ENCODE measurements at regions not wholly inside any gene's neighbourhood (a gene's known extent, or its start where the extent isn't known, plus 50 kb on each side); places are given as distances from the start of the nearest gene placed in this dataset.
"Not testable (repeated sequence)": the region's sequence is repeated elsewhere in the genome, so short reads cannot be mapped to it uniquely, and the experiment has no call there.

DNA sequence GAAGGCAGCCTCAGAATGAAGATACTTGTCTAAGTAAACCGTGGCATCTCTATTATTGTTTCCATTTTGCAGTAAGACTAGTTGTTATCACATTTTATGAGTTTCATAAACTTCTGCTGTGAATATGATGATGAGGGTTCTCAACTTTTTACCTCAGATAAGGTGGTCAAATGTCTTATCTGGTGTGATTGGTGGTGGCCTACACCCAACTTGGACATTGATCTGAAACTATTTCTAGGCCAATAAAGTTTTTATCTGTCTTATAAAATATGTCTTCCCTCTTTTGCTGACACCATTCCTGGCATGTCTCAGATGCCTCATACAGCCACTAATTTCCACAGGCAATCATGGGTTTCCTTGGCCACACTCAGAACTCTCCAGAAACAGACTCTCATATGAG lies 480.3 kb upstream of the NR3C2 start:
- in situ Hi-C loops (cut with HindIII; ENCODE audit: low sequenced_read_pairs): no loop called here
- DNase-seq (ENCODE audit: low spot score): no peak

- in situ Hi-C loops (cut with HindIII; ENCODE audit: low sequenced_read_pairs): no loop called here
- DNase-seq (ENCODE audit: low spot score): no peak
These were observed 472.5 kb upstream of the NR3C2 start for GRCh38 chr4:148914734-148915133.

- in situ Hi-C loops (cut with HindIII; ENCODE audit: low sequenced_read_pairs): no loop called here
- no peak for DNase-seq (ENCODE audit: low spot score)
These were observed 472.1 kb upstream of the NR3C2 start for GRCh38 chr4:148914301-148914700.

GRCh38 chr4:148903388-148903787 lies 461.2 kb upstream of the NR3C2 start:
- in situ Hi-C loops (cut with HindIII; ENCODE audit: low sequenced_read_pairs): no loop called here
- no peak for DNase-seq (ENCODE audit: low spot score)

DNA sequence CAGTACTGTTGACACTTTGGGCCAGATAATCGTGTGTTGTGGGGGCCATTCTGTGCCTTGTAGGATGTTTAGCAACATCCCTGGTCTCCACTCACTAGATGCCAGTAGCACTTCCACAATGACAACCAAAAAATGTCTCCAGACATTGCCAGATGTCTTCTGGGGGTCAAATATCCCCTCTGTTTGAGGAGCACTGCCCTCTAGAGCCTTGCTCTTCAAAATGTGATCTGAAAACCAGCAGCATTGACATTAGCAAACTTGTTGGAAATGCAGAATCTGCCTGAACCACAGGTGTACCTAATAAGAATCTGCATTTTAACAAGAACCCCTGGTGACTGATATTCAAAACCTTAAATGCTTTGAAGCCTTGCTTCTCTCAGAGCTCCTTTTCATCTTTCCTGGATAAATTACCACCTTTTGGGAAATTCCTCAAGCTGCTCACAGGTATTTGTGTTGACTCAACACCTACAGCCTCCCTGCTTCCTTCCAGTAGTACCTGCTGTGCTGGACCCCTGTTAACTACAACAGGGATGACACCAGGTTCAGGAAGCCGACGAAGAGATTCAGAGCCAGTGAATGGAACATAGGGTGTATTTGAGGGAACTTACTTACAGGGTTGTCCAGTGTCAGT lies 459.0 kb upstream of the NR3C2 start:
- in situ Hi-C loops (cut with HindIII; ENCODE audit: low sequenced_read_pairs): no loop called here
- DNase-seq (ENCODE audit: low spot score): no peak

- DNase-seq (ENCODE audit: low spot score); in situ Hi-C loops (cut with HindIII; ENCODE audit: low sequenced_read_pairs): not testable (repeated sequence)
These were observed 455.9 kb upstream of the NR3C2 start for GRCh38 chr4:148898139-148898538.

GRCh38 chr4:148893095-148893494 lies 450.9 kb upstream of the NR3C2 start:
- in situ Hi-C loops (cut with HindIII; ENCODE audit: low sequenced_read_pairs): no loop called here
- DNase-seq (ENCODE audit: low spot score): no peak

GRCh38 chr4:148883891-148884290 lies 441.7 kb upstream of the NR3C2 start:
- in situ Hi-C loops (cut with HindIII; ENCODE audit: low sequenced_read_pairs): no loop called here
- DNase-seq (ENCODE audit: low spot score): no peak

- DNase-seq (ENCODE audit: low spot score): no peak
- in situ Hi-C loops (cut with HindIII; ENCODE audit: low sequenced_read_pairs): no loop called here
These were observed 441.2 kb upstream of the NR3C2 start for GRCh38 chr4:148883435-148883834.

DNA sequence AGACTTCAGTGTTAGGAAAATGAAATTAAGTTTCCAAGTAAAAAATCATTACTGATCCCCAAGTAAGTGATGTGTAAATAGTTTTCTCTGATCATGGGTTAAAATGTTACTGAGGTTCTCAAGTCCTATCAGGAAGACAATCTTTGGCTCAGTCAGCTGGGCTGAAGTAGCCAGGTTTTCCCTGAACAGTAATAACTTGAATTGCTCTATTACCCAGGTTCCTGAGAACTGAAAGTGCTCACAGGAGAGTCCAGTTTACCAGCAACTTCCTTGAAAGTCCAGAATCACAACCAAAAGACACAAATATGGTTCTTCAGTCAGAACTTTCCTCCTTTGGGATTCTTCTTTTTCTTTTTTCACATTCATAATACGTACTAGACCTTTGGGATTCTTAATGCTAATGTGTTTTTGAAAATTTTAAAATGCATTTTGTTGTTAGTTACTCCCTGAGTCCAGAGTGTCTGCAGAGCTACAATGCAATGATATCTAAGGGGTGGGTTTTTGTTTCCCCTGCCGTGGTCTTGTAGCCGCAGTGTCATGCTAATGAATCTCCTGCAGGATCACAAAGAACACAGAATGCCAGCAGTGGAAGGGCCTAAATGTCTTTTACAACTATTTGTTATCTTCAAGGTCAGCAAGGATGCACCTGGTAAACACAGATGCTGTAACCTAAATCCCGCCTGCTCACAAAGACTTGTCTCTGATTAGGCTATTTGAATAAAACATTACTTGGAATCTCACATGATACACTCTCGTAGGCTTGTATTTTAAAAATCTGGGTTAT lies 439.8 kb upstream of the NR3C2 start:
- no peak for DNase-seq (ENCODE audit: low spot score)
- in situ Hi-C loops (cut with HindIII; ENCODE audit: low sequenced_read_pairs): no loop called here

- no peak for DNase-seq (ENCODE audit: low spot score)
- in situ Hi-C loops (cut with HindIII; ENCODE audit: low sequenced_read_pairs): no loop called here
These were observed 432.1 kb upstream of the NR3C2 start for GRCh38 chr4:148874331-148874730.

DNA sequence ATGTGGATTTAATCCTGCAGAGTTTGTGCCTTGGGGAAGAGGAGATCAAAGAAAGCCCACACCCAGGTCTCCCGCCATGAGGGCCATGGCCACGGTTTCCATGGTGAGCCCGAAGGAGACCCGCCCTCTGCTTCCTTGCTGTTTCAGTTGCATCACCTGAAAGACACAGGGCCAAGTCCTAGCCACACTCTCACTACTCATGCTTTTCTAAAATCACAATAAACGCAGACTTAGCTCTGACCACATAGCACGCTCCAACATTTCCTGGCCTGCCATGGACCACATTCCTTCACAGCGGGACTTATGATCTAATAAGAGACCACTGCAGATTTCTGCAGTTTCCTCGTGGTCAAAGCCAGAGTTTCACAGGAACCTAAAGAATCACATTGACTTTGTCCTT lies 426.0 kb upstream of the NR3C2 start:
- in situ Hi-C loops (cut with HindIII; ENCODE audit: low sequenced_read_pairs): no loop called here
- no peak for DNase-seq (ENCODE audit: low spot score)

DNA sequence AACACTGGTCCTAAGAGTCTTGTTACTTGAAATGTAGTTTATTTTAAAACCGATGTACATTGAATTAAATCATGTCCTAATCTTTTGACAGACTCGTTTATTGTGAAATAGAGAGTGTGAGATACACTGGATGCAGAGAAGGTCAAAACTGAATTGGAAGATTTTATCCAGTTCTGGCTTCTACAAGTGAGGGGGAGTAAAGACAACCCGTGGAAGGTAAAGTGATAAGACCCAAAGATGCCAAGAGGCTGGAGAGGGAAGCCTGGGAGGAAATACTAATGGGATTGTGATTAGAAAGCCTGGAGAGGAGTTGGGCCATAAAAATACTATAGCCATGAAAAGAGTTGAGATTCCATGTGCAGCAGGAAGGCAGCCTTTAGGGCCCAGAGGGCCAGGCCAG lies 424.5 kb upstream of the NR3C2 start:
- in situ Hi-C loops (cut with HindIII; ENCODE audit: low sequenced_read_pairs): no loop called here
- no peak for DNase-seq (ENCODE audit: low spot score)

DNA sequence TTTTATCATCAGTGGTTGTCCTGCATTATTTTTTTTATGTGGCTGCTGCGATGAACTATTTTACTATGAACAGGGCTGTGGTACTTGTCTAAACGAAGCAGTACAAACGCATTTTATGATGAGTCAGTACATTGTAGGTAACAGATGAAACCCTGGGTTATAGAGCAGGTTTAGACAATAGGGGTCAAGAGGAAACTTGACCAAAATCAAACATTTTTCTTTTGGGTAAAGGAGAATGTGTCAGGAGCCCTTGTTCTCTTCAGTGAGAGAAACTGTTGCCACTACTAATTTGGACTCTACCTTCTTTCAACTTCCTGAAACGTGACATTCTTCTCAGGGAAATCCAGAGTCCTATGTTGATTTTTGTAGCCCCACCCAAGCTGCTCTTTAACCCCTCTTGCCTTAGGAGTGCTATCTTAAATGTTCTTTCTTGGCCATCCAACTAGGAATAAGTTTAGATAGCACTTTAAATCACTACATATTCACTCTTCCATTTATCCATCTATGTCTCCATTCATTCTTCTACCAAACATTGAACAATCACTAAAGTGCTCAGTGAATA lies 415.8 kb upstream of the NR3C2 start:
- in situ Hi-C loops (cut with HindIII; ENCODE audit: low sequenced_read_pairs): no loop called here
- DNase-seq (ENCODE audit: low spot score): no peak

DNA sequence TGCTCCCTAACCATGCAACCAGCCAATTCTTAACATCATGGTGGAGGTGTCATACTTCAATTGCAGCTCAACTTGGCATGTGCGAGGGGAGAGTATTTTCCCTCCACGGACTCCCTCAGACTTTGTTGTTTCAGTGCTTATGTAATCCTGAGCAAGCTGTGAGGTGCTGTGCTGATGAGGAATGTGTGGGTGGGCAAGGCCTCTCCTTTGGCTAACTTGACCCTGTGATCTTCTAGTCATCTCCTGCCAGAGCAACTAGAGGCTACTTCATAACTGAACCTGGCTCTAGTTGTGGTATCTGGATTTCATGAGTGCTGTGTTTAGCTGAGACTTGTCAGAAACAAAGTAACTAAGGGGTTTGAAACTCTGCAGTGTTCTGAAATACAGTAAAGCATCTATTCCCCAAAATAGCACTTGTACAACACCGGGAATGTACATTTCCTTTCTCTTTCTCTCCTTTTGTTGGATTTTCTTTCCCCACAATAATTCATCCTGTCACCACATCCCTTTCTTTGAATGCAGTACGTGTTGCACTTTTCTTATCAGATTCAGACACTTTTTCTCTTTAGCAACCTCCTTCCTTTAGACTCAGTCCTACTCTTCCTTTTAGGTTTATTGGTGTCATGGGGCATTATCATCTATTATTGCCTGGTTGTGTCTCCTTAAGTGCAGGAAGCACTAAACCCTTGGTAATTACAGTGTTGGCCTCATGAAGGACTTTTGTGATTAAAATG lies 415.2 kb upstream of the NR3C2 start:
- DNase-seq (ENCODE audit: low spot score): no peak
- in situ Hi-C loops (cut with HindIII; ENCODE audit: low sequenced_read_pairs): no loop called here

DNA sequence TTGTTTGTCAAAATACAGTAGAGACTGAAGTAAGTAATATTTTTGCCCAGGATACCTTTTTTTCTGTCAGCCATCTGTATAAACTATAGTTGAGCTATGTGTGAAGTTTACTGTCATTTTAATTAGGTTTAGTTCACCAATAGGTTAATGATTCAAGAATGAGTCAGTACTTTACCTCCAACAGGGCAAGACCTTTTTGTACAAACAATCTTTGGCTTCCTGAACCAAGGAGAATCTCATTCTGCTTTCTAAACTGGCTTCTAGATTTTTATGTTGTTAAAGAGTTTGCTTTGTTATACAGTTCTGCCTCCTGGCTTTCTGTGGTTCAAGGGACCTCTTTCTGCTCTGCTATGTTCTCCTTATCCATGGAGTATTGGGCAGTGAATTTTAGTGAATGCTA lies 412.0 kb upstream of the NR3C2 start:
- no peak for DNase-seq (ENCODE audit: low spot score)
- in situ Hi-C loops (cut with HindIII; ENCODE audit: low sequenced_read_pairs): no loop called here

GRCh38 chr4:148852092-148852699 lies 410.0 kb upstream of the NR3C2 start:
- DNase-seq (ENCODE audit: low spot score): no peak
- in situ Hi-C loops (cut with HindIII; ENCODE audit: low sequenced_read_pairs): no loop called here

DNA sequence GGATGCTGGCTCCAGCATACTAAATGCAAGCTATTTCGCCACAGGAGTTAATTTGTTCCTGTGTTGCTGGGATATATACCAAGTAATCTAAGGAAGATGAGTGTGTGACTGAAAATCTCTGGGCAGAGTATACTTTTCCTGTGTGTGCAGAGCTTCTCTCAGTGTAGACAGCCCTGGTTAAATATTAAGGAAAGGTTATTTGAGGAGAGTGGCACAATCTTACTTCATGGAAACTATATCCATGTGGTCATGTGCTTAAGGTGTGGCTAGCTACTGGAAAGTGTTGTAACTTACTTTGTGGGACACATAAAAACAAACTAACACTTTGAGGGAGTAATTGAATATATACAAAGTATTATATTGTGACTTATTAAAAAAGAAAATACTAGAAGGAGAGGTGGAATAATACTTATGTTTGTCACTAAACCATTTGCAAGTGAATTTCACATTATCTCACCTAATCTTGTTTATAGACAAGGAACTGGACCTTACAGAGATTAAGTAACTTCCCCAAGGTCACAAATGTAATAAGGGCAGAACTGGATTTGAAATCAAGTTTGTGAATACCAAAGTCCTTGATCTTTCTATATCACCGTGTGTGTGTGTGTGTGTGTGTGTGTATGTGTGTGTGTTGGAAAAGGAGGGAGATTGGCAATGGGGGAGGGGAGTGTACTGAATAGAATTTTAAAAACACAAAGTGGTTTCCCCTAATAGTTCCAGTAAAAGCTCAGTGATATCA lies 408.2 kb upstream of the NR3C2 start:
- DNase-seq (ENCODE audit: low spot score): no peak
- in situ Hi-C loops (cut with HindIII; ENCODE audit: low sequenced_read_pairs): no loop called here

DNA sequence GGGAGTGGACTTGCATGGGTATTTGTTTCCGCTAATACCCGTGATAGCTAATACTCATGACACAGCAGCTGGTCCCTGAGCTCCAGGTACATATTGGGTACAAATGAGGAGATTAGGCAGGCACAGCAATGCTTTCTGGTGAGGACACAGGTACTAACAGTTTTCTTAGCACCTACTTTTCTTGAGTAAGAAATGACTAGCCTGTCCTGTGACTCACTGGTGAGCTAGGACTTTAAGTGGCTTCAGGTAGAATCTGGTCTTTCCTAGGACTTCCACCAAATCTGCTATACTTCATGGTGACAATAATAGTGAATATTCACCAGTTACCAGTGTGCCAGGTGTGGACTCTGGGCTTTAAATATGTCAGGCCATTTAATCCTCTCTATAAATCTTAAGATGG lies 407.4 kb upstream of the NR3C2 start:
- DNase-seq (ENCODE audit: low spot score): no peak
- in situ Hi-C loops (cut with HindIII; ENCODE audit: low sequenced_read_pairs): no loop called here
